ENCODE measurements at regions not wholly inside any gene's neighbourhood (a gene's known extent, or its start where the extent isn't known, plus 50 kb on each side); places are given as distances from the start of the nearest gene placed in this dataset.

DNA sequence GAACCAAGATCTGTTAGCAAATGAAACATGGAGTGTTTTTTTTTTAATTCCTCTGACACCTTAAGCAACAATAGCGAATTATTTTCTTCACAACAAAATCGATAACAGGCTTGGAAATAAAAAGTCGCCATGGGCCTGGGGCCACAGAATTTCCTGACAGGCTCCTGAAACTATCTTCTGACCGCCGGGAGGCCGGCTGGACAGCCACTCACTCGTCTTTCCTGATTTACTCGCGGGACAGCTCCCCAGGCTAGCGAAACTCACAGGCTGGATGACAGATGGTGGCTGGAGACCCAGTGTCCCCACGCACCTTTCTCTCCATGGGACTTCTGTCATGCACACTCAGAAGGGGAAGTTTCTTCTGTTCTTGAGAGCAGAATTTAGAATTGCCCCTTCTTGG is 143.3 kb upstream of the IRX2 start:
- DNase-seq: no peak

- DNase-seq: no peak
These were observed 142.8 kb upstream of the IRX2 start for GRCh38 chr5:2894316-2894715.

DNA sequence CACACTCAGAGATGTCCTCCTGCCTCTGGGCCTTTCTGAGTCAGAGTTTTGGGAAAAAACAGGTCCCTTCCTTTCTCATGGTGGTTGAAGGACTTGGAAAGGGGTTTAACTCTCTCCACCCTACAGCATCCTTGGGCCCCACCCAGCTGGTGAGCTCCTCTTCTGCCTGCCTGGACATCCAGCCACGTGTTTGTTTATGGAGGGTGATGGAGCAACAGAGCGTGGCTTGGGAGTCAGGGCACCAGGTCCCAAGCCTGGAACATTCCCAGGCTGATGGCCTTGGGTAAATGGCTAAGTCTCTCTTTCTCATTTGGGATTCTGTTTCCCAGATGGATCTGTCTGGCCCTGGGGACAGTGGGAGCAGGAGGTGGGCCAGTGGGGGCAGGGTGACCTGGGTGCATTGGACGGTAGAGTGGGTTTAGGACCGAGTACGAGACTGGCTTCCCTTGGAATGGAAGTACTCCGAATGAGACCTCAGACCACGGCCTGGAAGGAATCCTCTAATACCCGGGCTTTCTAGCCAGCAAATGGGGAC is 141.1 kb upstream of the IRX2 start:
- no peak for DNase-seq

DNA sequence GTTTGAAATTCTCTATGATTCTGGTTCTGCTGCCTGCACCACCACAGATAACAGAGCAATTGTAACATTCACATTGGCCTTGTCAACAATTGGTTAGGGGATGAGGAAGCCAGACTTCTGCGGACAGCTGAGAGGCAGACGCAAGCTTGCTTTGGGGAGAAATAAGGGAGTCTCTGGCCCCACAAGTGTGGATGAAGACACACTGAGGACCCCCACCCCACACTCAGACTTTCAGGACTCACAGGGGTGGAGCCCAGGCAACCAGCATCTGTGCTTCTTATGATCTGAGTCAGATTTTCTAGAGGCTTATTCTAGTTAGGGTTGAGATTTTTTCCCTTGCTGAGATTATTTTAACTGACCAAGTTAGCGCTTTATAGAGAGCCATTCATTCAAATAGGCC is 140.3 kb upstream of the IRX2 start:
- DNase-seq: no peak

GRCh38 chr5:2890011-2890410 is 138.5 kb upstream of the IRX2 start:
- no peak for DNase-seq

DNA sequence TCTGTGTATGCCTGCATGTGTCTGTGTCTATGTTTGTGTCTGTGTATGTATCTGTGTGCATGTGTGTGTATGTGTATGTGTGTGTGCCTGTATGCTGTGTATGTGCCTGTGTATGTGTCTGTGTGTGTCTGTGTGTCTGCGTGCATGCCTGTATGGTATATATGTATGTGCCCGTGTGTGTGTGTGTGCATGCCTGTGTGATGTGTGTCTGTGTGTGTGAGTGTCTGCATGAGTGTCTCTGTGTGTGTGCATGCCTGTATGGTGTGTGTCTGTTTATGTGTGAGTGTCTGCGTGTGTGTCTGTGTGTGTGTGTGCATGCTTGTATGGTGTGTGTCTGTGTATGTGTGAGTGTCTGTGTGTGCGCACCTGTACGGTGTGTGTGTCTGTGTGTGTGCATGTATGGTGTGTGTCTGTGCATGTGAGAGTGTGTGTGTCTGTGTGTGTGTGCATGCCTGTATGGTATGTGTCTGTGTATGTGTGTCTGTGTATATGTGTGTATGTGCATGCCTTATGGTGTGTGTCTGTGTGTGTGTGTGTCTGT is 137.1 kb upstream of the IRX2 start:
- no peak for DNase-seq

DNA sequence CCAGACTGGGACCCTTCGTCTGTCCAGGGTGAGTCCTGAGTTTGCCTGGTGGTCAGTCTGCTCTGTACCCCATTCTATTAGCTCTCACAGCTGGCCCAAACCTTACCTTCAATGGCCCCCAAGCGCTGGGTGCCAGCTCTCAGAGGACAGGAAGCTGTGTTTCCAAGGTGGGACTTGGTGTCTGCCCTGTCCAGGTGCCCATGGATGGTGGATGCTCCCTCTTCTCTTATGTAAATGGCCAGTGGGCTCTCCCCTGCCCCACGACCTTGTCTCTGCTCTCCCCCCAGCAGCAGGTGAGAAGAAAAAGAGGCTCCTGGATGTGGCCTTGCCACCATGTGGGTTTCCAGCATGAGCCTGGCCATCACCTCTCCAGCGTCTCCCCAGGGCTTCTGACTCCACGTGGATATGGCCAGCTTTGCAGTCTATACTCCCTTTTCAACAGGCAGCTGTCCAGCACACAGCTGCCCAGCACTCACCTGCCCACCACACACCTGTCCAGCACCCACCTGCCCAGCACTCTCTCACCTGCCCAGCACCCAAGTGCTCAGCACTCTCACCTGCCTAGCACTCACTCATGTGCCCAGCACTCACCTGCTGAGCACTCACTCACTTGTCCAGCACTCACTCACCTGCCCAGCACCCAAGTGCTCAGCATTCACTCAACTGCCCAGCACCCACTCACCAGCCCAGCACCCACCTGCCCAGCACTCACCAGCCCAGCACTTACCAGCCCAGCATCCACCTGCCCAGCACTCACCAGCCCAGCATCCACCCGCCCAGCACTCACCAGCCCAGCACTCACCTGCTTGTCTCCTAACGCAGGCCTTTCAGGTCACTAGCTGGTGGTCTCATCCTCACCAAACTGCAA is 136.2 kb upstream of the IRX2 start:
- no peak for DNase-seq

GRCh38 chr5:2886531-2886930 is 135.1 kb upstream of the IRX2 start:
- no peak for DNase-seq

GRCh38 chr5:2883771-2884170 is 132.3 kb upstream of the IRX2 start:
- no peak for DNase-seq

DNA sequence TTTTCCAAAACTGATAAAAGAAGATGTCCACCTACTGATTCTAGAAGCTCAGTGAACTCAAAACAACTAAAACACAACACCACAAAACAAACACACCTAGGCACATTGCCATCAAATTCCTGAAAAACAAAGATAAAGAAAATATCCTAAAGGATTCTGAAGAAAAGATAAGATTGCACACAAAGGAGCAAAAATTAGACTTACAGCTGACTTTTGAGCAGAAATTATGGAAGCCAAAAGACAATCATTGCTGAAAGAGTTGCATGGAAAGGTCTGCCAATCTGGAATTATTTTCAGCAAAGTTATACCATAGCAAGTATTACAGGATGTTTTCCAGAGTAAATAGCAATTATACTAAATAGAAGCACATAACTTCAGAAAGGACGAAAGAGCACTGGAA is 128.2 kb upstream of the IRX2 start:
- no peak for DNase-seq

- no peak for DNase-seq
These were observed 126.0 kb upstream of the IRX2 start for GRCh38 chr5:2877522-2877921.

GRCh38 chr5:2876183-2876582 is 124.7 kb upstream of the IRX2 start:
- no peak for DNase-seq

- no peak for DNase-seq
These were observed 122.6 kb upstream of the IRX2 start for GRCh38 chr5:2874099-2874498.

DNA sequence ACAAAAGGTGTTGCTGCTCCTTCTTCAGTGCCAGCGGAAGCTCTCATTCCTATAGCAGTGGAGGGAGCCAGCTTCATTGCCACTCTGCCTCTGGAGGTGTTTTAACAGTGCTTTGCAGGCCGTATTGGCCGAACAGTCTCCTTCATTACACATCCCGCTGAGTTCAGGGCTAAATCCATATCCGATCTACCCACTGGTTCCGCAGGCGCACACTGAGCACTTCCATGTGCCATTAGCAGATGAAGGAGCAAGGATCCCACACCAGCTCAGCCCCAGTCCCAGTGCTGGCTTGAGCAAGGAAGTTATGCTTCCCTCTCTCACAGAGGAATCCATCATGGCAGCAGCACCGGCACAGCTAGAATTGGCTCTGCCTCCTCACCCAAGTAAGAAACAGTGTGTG is 121.2 kb upstream of the IRX2 start:
- DNase-seq: no peak

- no peak for DNase-seq
These were observed 119.8 kb upstream of the IRX2 start for GRCh38 chr5:2871282-2871681.

- no peak for DNase-seq
These were observed 118.0 kb upstream of the IRX2 start for GRCh38 chr5:2869471-2869870.

DNA sequence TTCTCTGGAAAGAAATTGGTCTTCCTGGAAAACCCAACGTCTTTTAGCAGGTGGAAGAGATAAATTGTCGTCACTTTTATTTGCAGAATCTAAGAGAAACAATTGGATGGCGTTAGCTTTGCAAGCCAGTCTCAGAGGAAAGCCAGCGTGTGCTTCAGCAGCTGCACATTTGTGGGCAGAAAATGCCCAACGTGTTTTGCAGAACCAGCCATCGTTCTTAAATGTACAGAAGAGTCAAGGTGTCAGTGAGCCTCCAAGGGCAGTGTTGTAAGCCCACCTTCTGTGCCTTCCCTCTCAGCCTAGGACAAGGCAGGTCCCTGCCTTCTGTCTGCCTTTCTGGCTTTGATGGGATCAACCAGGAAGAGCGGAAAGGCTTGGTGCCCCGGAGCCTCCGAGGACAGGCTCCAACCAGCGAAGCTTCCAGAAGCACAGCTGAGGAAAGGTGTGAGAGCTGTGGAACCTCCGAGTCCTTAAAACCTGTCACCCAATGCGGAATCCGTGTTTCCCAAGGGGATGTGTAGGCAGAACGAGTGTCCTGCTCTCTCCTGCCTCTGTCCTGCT is 116.0 kb upstream of the IRX2 start:
- DNase-seq: no peak

GRCh38 chr5:2866662-2867372 is 115.3 kb upstream of the IRX2 start:
- no peak for DNase-seq

GRCh38 chr5:2865856-2866255 is 114.4 kb upstream of the IRX2 start:
- no peak for DNase-seq

- no peak for DNase-seq
These were observed 113.1 kb upstream of the IRX2 start for GRCh38 chr5:2864515-2865105.

- DNase-seq: no peak
These were observed 112.4 kb upstream of the IRX2 start for GRCh38 chr5:2863675-2864433.

Data from muscle of arm (tissue), 1 donor.